Endothelial cell (in vitro differentiated cells): ENCODE measurements at regions not wholly inside any gene's neighbourhood (a gene's known extent, or its start where the extent isn't known, plus 50 kb on each side); places are given as distances from the start of the nearest gene placed in this dataset.

Source experiments
- DNase-seq: peaks from one replicate; pipeline ENCODE4 v3.0.0; 2021; ENCODE audit warnings: low spot score
- H3K27ac Mint-ChIP-seq: one replicate; pipeline ENCODE4 v1.8.0; 2021; ENCODE audit warnings: mixed read lengths, inconsistent platforms; ENCODE audit not compliant: unreplicated experiment
- H3K27me3 Mint-ChIP-seq: one replicate; pipeline ENCODE4 v1.8.0; 2021; ENCODE audit warnings: mild to moderate bottlenecking, moderate library complexity, mixed read lengths, inconsistent platforms; ENCODE audit not compliant: unreplicated experiment
- H3K36me3 Mint-ChIP-seq: one replicate; pipeline ENCODE4 v1.8.0; 2021; ENCODE audit warnings: mild to moderate bottlenecking, low read depth, mixed read lengths, inconsistent platforms; ENCODE audit not compliant: unreplicated experiment
- H3K4me1 Mint-ChIP-seq: one replicate; pipeline ENCODE4 v1.8.0; 2021; ENCODE audit warnings: mild to moderate bottlenecking, mixed read lengths, inconsistent platforms; ENCODE audit not compliant: unreplicated experiment
- H3K4me3 Mint-ChIP-seq: one replicate; pipeline ENCODE4 v1.8.0; 2021; ENCODE audit warnings: mild to moderate bottlenecking, mixed read lengths, inconsistent platforms; ENCODE audit not compliant: unreplicated experiment
- H3K9me3 Mint-ChIP-seq: one replicate; pipeline ENCODE4 v1.8.0; 2021; ENCODE audit warnings: mixed read lengths, inconsistent platforms; ENCODE audit not compliant: unreplicated experiment
- TF ChIP-seq, protein P1 (sequence below): fragments of 200-600 bp; sonication (generic); IDR thresholded peaks from one replicate; pipeline ENCODE4 v1.5.0; 2021; ENCODE audit warnings: antibody characterized with exemption; ENCODE audit not compliant: unreplicated experiment

DNA sequence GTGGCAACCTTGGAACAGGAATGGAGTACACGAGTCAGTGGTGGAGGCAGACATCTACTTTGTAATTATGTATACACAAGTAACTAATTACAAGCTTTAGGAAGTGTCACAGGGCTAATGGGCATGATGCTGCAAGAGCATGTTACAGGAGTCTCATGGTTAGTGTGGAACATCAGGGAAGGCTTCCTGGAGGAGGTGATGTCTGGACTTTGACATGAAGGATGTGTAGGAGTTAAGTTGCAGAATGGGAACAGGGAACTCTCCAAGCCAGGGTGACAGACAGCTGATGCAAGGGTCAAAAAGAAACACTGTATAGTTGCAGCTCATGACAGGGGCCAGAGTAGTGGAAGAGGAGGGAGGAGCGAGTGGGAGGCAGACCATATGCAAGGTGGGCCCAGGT, 483.8 kb upstream of the EEF2KMT start:
- no peaks in the 10 kb centered on the region for H3K9me3 Mint-ChIP-seq
- H3K27ac Mint-ChIP-seq: no peak overlapping the region
- DNase-seq: no peak
- no peaks in the 10 kb centered on the region for H3K36me3 Mint-ChIP-seq
- H3K4me1 Mint-ChIP-seq: no peaks in the 10 kb centered on the region
- H3K27me3 Mint-ChIP-seq: peaks cover 12% of the 10 kb centered on the region
- H3K4me3 Mint-ChIP-seq: no peak overlapping the region
- TF ChIP-seq, protein P1, sequence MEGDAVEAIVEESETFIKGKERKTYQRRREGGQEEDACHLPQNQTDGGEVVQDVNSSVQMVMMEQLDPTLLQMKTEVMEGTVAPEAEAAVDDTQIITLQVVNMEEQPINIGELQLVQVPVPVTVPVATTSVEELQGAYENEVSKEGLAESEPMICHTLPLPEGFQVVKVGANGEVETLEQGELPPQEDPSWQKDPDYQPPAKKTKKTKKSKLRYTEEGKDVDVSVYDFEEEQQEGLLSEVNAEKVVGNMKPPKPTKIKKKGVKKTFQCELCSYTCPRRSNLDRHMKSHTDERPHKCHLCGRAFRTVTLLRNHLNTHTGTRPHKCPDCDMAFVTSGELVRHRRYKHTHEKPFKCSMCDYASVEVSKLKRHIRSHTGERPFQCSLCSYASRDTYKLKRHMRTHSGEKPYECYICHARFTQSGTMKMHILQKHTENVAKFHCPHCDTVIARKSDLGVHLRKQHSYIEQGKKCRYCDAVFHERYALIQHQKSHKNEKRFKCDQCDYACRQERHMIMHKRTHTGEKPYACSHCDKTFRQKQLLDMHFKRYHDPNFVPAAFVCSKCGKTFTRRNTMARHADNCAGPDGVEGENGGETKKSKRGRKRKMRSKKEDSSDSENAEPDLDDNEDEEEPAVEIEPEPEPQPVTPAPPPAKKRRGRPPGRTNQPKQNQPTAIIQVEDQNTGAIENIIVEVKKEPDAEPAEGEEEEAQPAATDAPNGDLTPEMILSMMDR: no peak

DNA sequence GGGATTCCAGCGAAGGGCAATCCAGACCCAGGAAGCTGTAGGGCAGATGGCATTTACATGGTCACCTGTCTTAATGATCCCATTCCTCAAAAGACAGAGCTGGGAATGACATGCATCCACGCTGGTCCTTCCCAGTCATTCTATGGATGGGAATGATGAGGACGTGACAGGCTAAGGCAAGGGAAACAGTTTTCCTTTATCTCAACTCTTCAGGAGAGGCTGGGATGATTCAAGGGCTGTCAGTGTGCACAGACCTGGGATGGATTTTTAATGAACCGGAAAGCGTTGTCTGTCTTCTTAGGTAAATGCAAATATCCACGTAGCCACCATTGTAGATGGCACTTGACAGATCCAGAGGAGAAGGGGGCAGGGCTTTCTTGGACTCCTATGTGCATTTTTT, 483.2 kb upstream of the EEF2KMT start:
- TF ChIP-seq, protein P1: no peak
- no peak for DNase-seq
- no peaks in the 10 kb centered on the region for H3K9me3 Mint-ChIP-seq
- H3K4me3 Mint-ChIP-seq: no peak overlapping the region
- no peaks in the 10 kb centered on the region for H3K36me3 Mint-ChIP-seq
- H3K27ac Mint-ChIP-seq: no peak overlapping the region
- H3K27me3 Mint-ChIP-seq: peaks cover 12% of the 10 kb centered on the region
- H3K4me1 Mint-ChIP-seq: no peaks in the 10 kb centered on the region

DNA sequence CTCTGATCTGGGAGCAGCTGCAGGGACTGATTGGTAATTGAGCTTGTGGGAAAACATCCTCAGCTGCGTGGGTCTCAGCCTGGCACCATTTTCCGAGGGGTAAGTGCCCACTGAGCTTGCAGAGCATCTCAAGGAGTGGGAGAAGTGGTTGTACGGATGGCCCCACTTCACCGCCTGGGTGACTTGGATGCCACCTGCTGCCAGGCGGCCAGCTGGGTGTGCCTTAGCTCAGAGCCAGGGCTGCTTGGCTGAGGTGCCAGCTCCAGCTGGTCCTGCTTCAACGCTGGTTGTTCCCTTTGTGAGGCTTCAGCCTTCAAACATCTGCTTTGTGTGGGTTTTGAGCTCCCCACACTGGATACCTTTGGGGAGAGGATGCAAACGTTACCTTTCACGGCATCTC, 482.7 kb upstream of the EEF2KMT start:
- Mint-ChIP-seq H3K27ac (no peak overlapping the region), H3K4me3 (no peak overlapping the region), H3K27me3 (peaks cover 12% of the 10 kb centered on the region), H3K4me1 (no peaks in the 10 kb centered on the region), H3K9me3 (no peaks in the 10 kb centered on the region), H3K36me3 (no peaks in the 10 kb centered on the region)
- no peak for DNase-seq
- TF ChIP-seq, protein P1: no peak

DNA sequence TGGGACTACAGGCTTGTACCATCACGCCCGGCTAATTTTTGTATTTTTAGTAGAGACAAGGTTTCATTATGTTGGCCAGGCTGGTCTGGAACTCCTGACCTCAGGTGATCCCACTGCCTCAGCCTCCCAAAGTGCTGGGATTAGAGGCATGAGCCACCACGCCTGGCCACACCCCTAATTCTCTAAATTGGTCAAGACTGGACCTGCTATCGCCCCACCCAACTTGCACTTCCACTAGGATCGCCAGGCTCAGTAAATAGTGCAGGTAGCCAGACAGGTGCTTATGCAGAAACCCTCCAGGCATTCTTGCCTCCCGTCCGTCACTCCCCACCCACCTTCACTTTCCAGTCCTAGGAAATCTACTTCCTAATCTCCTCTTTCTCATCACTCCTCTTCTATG, 481.4 kb upstream of the EEF2KMT start:
- no peak overlapping the region for H3K27ac Mint-ChIP-seq
- H3K27me3 Mint-ChIP-seq: peaks cover 12% of the 10 kb centered on the region
- H3K36me3 Mint-ChIP-seq: no peaks in the 10 kb centered on the region
- H3K4me1 Mint-ChIP-seq: no peaks in the 10 kb centered on the region
- DNase-seq: no peak
- H3K9me3 Mint-ChIP-seq: no peaks in the 10 kb centered on the region
- TF ChIP-seq, protein P1: no peak
- no peak overlapping the region for H3K4me3 Mint-ChIP-seq

DNA sequence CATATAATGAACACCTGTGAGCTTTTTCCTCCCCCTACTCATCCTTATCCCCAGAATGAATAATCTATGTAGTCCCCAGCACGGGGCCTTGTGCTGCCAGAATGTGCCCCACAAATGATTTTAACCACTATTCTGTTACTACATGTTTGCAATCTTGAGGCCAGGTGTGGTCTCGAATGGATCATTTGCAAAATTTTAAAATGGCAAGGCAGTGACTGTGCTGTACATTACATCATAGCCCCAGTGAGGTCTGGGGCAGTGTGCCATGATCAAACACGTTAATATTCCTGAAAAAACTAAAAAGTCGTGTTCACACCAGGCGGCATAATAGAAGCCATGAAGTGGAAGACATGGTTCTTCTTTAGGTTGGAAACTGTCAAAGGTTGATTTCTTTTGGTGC, 479.9 kb upstream of the EEF2KMT start:
- no peaks in the 10 kb centered on the region for H3K9me3 Mint-ChIP-seq
- TF ChIP-seq, protein P1: no peak
- H3K4me1 Mint-ChIP-seq: no peaks in the 10 kb centered on the region
- H3K36me3 Mint-ChIP-seq: no peaks in the 10 kb centered on the region
- no peak overlapping the region for H3K27ac Mint-ChIP-seq
- no peak overlapping the region for H3K4me3 Mint-ChIP-seq
- H3K27me3 Mint-ChIP-seq: peaks cover 9% of the 10 kb centered on the region
- no peak for DNase-seq
